ENCODE measurements at regions not wholly inside any gene's neighbourhood (a gene's known extent, or its start where the extent isn't known, plus 50 kb on each side); places are given as distances from the start of the nearest gene placed in this dataset.
"Not testable (repeated sequence)": the region's sequence is repeated elsewhere in the genome, so short reads cannot be mapped to it uniquely, and the experiment has no call there.

GRCh38 chrX:943035-943434, 269.4 kb downstream of the CRLF2 start:
- DNase-seq, result no peak

- DNase-seq, result no peak
These were observed 271.8 kb downstream of the CRLF2 start for GRCh38 chrX:940691-941090.

DNA sequence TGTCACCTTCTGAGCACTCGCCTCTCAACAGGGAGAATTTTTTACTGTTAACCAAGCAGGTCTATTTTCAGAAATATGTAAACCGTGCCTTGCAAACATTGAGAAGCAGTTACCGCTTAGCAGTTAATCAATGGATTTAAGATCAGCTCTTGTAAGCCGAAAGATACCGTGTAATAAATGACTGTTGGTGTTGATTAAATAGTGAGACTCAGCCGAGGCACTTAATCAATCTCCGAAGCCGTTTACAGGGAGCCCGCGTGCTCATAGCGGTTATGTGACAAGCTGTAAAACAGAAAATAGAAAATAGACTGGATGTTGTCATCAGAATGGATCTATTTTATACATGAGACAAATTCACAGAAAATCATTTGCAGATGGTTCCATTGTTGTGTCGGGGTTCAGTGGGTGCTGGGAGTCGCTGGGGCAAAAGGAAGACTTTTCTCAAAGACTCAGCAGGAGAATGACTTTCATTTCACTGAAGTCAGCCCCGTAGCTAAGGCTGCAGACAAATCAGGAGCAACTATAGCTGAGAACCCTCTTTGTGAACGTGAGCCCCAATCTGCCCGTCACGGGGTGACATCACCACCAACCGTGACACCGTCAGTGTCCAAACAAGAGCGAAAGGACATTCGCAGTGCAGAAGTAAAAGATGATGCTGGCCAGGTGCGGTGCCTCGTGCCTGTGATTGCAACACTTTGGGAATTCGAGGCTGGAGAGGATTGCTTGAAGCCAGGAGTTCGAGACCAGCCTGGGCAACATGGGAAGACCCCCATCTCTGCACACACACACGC, 275.3 kb downstream of the CRLF2 start:
- no peak for DNase-seq

DNA sequence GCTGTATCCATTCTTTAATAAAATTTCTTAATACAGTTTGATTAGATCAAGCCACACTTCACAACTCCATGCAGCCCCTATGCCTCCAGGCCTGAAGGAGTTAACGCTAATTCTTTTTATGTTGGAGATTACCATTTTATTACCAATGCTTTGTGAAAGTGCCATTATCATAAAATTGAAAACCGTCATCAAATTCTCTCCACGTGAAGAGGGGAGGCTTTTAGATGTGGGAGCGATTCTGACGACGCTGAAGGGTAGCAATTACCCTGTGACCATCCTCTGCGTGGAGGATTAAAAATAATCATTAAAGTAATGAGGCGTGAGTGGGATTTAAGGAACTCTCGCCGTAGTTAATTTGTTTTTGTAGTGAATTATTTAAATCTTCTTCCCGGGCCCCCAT, 278.8 kb downstream of the CRLF2 start:
- no peak for DNase-seq

DNA sequence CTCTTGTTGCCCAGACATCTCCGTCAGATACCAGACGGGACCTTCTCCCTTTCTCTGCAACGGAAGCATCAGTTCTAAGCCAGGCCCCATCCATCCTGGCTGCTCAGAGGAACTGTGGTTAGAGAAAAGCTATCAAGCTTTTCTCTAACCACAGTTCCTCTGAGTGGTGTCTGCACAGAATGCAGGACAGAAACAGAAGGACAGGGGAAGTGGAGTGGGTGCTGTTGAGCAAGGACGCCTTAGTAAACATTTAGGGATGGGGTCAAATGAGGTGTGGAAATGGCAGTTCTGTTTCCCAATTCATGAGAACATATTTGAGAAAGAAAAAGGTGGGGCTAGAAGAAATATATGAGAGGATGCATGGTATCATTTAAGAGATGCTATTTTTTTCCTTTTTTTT, 283.8 kb downstream of the CRLF2 start:
- DNase-seq, result no peak

- DNase-seq, result no peak
These were observed 285.5 kb downstream of the CRLF2 start for GRCh38 chrX:926991-927390.

DNA sequence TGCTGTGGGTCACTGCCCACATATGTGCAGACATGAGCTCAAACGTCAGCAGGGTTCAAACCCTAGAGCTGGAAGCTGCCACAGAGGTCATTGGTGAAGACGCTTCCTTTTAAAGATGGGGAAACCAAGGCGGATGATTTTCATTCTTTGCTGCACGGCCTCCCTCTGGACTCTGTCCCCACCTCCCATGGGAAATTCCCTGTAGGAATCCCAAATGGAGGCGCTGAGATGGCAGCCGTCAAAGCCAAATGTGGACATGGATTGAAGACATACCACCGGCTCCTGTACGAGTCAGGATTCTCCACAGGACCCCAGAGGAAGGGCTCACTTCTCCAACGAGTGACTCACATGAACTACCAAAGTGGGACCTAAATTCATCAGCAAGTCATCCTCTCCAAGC, 286.4 kb downstream of the CRLF2 start:
- no peak for DNase-seq

DNA sequence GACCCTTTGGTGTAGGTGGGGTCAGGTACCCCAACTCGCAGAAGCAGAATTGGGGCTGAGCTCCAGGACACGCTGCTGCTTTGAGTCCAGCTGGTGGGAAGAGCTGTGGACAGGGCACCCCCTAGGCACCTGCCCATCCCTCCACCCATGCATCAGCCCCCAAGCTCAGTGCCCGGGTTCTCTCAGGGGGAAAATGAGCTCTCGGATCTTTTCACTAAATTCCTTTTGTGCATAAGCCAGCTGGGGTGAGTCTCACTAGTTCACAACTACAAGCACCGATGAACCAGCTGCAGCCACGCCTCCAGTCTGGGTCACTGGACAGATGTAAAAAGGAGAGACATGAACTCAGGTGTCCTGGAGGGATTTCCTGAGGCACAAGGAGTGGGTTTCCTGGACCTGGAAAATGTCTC, 286.8 kb downstream of the CRLF2 start:
- DNase-seq, result no peak

- no peak for DNase-seq
These were observed 287.4 kb downstream of the CRLF2 start for GRCh38 chrX:925094-925493.

DNA sequence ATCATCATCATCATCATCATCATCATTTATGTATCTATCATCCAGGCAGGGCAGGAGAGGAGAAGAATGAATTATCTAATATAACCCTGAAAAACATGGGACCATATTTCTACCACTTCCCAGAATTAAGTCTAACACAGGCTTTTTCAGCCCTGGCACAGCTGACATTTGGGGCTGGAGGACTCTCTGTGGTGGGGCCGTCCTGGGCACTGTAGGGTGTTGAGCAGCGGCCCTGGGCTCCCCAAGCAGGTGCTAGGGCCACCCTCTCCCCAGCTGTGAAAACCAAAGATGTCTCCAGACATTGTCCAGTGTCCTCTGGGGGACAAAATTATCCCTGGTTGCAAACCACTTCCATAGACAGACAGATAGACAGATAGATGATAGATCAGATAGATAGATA, 288.4 kb downstream of the CRLF2 start:
- no peak for DNase-seq

DNA sequence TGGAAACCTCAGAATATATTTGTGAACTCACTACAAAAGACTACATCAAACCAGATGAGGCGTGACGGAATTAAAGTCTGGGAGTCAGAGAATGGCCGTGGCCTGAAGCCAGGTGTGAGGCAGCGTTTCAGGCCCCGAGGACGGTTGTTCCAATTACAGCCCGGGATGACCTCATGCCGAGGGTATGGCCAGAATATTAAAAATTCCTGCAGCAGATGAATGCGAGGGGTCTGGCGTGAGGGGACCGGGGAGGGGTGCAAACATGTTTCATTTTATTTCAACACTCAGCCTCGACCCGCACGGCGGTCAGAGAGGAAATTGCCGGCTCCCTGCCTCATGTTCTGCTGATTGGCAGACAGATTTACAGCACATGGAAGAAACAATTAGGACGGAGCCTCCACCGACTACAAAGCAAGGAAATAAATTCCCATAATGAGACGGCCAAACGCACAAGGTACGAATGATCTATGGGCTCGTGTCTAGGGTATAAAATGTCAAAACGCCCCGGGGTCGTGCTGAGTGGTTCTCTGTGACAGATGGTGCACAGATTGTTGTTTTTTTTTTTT, 289.7 kb downstream of the SHOX start:
- DNase-seq, result no peak

DNA sequence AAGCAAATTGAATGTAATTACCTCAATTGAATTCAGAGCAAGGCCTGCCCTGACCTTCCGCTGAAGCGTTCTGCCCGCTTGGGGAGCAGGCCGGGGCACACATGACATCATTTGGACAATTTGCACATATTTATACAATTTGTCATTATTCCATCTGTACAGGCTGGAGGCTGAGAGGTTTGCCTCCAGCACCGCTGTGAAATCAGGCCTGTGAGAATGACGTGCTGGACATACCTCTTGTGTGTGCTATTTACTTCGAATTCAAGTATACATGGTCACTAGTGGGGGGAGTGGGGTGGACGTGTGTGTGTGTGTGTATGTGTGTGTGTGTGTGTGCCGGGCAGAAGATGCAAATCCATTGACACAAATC, 285.6 kb downstream of the SHOX start:
- no peak for DNase-seq

- DNase-seq, result peak; percentile 2
These were observed 285.0 kb downstream of the SHOX start for GRCh38 chrX:915427-916229.

GRCh38 chrX:914206-914605, 283.6 kb downstream of the SHOX start:
- no peak for DNase-seq

GRCh38 chrX:912677-913076, 282.1 kb downstream of the SHOX start:
- no peak for DNase-seq

DNA sequence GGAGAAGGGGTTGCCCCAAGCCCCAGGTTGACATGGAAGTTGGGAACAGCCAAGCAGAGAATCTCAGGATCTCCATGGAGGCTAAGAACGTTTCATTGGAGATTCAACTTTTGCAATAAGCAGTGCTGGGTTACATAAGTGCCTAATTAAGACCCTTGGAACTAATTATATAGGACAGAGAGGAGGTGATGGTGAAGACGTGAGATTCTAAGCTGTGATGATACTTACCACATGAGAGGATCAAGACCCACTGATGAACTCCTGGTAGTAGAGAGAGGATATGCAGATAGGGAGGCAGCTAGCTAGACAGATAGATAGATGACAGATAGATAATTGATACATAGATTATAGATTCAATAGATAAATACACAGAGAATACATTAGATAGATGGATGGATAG, 278.5 kb downstream of the SHOX start:
- not testable (repeated sequence) for DNase-seq

DNA sequence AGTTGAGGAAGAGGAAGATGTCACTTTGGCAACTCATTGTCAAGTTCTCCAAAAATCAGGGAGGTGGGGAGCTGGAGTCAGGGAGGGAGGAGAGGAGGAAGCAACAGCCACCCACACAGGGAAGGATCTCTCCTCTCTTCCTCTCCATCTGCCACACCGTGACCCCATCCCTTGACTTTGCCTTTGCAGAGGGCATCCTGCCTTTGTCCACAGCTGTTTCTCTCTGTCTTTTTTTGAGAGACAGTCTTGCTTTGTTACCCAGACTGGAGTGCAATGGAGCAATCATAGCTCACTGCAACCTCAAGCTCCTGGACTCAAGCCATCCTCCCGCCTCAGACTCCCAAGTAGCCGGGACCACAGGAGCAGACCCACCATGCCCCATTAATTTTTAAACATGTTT, 276.0 kb downstream of the SHOX start:
- DNase-seq, result no peak

- no peak for DNase-seq
These were observed 275.4 kb downstream of the SHOX start for GRCh38 chrX:905848-906566.

DNA sequence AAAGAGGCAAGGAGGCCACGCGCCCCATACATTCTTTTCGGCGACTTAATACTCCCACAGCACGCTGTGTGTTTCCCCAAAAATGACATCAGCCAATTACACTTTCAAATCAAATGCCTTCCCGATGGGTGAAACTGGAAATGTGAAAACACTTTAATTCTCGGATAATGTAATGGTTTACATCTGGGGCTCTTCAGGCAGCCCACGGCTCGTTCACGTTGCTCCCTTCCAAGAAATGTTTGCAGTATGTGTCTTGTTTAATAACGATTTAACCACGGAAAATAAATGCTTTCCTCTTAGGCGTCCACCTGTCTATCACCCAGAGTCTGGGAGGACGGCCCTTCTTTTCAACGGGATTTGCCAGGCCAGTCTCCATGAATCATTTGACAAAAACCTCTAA, 272.5 kb downstream of the SHOX start:
- no peak for DNase-seq

DNA sequence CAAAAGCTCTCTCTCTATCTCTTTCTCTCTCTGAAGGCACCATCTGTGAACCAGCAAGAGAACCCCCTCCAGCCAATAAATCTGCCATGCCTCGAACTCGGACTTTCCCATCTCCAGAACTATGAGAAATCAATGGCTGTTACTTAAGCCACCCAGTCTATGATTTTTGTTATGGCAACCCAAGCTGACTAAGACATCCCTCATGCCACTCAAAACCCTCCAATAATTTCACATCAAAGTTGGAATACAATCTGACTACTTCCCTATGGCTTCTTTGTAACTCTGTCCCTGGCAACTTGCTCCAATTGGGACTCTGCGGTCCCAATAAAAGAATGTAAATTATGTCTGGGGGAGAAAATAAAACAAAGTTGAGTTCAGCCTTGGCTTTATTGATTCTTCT, 265.7 kb downstream of the SHOX start:
- DNase-seq, result no peak

- no peak for DNase-seq
These were observed 259.5 kb downstream of the SHOX start for GRCh38 chrX:889966-890651.

- not testable (repeated sequence) for DNase-seq
These were observed 257.1 kb downstream of the SHOX start for GRCh38 chrX:887724-888123.

- no peak for DNase-seq
These were observed 253.0 kb downstream of the SHOX start for GRCh38 chrX:883588-883987.
